OCI-LY1 (cell line): ENCODE measurements at regions not wholly inside any gene's neighbourhood (a gene's known extent, or its start where the extent isn't known, plus 50 kb on each side); places are given as distances from the start of the nearest gene placed in this dataset.

Experiments
- CTCF ChIP-seq: fragments of 200-600 bp; sonication (generic), shearing (Covaris generic); IDR thresholded peaks from 2 replicates; pipeline ENCODE4 v1.5.1; 2017; ENCODE audit warnings: mild to moderate bottlenecking, antibody characterized with exemption, low read length, moderate library complexity, mixed read lengths
- EZH2 ChIP-seq: fragments of 200-600 bp; sonication (generic), shearing (Covaris generic); IDR thresholded peaks from 2 replicates; pipeline ENCODE4 v1.8.0; 2017; ENCODE audit warnings: borderline replicate concordance, mixed run types, mild to moderate bottlenecking, antibody characterized with exemption, low read length, moderate library complexity, mixed read lengths

- TF ChIP-seq CTCF (no peak), EZH2 (no peak)
Observed at GRCh38 chr1:78286686-78287085, 204.1 kb upstream of the PTGFR start.
